H1 (cell line): ENCODE measurements at regions not wholly inside any gene's neighbourhood (a gene's known extent, or its start where the extent isn't known, plus 50 kb on each side); places are given as distances from the start of the nearest gene placed in this dataset.

ENCODE experiments used
- BACH1 ChIP-seq: IDR thresholded peaks from 2 replicates; pipeline ENCODE4 v1.6.1; 2012; ENCODE audit warnings: low read length, improper control_type of control experiment
- CHD2 ChIP-seq: IDR thresholded peaks from 2 replicates; pipeline ENCODE4 v1.6.1; 2012; ENCODE audit warnings: low read length, improper control_type of control experiment
- EZH2 ChIP-seq: fragments of 200-600 bp; sonication (generic); IDR thresholded peaks from 2 replicates; pipeline ENCODE4 v1.7.1; 2012; ENCODE audit warnings: low read depth, mild to moderate bottlenecking, moderate library complexity, low read length, inconsistent platforms; ENCODE audit not compliant: severe bottlenecking
- FOSL1 ChIP-seq: IDR thresholded peaks from 2 replicates; pipeline ENCODE4 v1.6.1; 2011; ENCODE audit warnings: mild to moderate bottlenecking, low read depth, low read length, moderate library complexity; ENCODE audit not compliant: insufficient read depth
- HDAC2 ChIP-seq, 2 experiments: fragments of 300-600 bp in 1 of 2; sonication (generic) in 1 of 2; IDR thresholded peaks; 2 replicates each; pipeline ENCODE4 v1.6.1; 2011 to 2012; ENCODE audit warnings: low read depth in 2 of 2, low read length in 2 of 2, mild to moderate bottlenecking in 2 of 2, moderate library complexity in 2 of 2, borderline replicate concordance in 1 of 2, inconsistent platforms in 1 of 2
- POLR2AphosphoS5 ChIP-seq: IDR thresholded peaks from 2 replicates; pipeline ENCODE4 v1.6.1; 2011; ENCODE audit warnings: low read depth, low read length
- RBBP5 ChIP-seq: IDR thresholded peaks from 2 replicates; pipeline ENCODE4 v1.7.1; 2012; ENCODE audit warnings: low read depth, mild to moderate bottlenecking, inconsistent platforms, low read length, moderate library complexity, borderline replicate concordance
- SP1 ChIP-seq: IDR thresholded peaks from 2 replicates; pipeline ENCODE4 v1.6.1; 2011; ENCODE audit warnings: low read depth, low read length
- TCF12 ChIP-seq: IDR thresholded peaks from 2 replicates; pipeline ENCODE4 v1.6.1; 2011; ENCODE audit warnings: low read depth, mild to moderate bottlenecking, low read length
- ZNF274 ChIP-seq: IDR thresholded peaks from 2 replicates; pipeline ENCODE4 v1.7.0; 2012; ENCODE audit warnings: low read length, borderline replicate concordance; ENCODE audit errors: extremely low read depth
- TF ChIP-seq, protein P1 (sequence below), 3 experiments: IDR thresholded peaks; 1 replicate in 2 of 3; 2 replicates in 1 of 3; pipeline versions ENCODE4 v1.5.1 to v1.6.1; 2011; ENCODE audit warnings: low read length in 3 of 3, mild to moderate bottlenecking in 3 of 3, inconsistent platforms in 2 of 3, low read depth in 1 of 3, moderate library complexity in 1 of 3; ENCODE audit not compliant: insufficient read depth in 1 of 3; ENCODE audit errors: control extremely low read depth in 1 of 3

- TF ChIP-seq TCF12 (no peak), HDAC2 (IDR thresholded peaks at IDR 0.05; ENCODE audit: borderline replicate concordance in 1 of 2, low read depth in 2 of 2, low read length in 2 of 2) (no peak), EZH2 (no peak), BACH1 (no peak), FOSL1 (no peak), RBBP5 (no peak), CHD2 (no peak), ZNF274 (no peak), POLR2AphosphoS5 (no peak), SP1 (no peak)
- TF ChIP-seq, protein P1, sequence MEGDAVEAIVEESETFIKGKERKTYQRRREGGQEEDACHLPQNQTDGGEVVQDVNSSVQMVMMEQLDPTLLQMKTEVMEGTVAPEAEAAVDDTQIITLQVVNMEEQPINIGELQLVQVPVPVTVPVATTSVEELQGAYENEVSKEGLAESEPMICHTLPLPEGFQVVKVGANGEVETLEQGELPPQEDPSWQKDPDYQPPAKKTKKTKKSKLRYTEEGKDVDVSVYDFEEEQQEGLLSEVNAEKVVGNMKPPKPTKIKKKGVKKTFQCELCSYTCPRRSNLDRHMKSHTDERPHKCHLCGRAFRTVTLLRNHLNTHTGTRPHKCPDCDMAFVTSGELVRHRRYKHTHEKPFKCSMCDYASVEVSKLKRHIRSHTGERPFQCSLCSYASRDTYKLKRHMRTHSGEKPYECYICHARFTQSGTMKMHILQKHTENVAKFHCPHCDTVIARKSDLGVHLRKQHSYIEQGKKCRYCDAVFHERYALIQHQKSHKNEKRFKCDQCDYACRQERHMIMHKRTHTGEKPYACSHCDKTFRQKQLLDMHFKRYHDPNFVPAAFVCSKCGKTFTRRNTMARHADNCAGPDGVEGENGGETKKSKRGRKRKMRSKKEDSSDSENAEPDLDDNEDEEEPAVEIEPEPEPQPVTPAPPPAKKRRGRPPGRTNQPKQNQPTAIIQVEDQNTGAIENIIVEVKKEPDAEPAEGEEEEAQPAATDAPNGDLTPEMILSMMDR (IDR thresholded peaks at IDR 0.05; ENCODE audit: control extremely low read depth in 1 of 3, insufficient read depth in 1 of 3, low read depth in 1 of 3, low read length in 3 of 3), result no peak
Measured at GRCh38 chr14:80388980-80389711, 177.8 kb upstream of the DIO2 start.
